A549 (cell line): ENCODE measurements at regions not wholly inside any gene's neighbourhood (a gene's known extent, or its start where the extent isn't known, plus 50 kb on each side); places are given as distances from the start of the nearest gene placed in this dataset.

Source experiments
- CBX8 ChIP-seq: fragments of 200-600 bp; sonication (generic); IDR thresholded peaks from 2 replicates; pipeline ENCODE4 v1.6.1; 2016
- CTCF ChIP-seq: fragments of >200 bp; sonication (Bioruptor Twin); formaldehyde crosslinking; IDR thresholded peaks from 3 replicates; pipeline ENCODE4 v1.5.1; 2016
- EP300 ChIP-seq, 2 experiments: fragments of >200 bp; sonication (Bioruptor Twin); formaldehyde crosslinking; IDR thresholded peaks; 2 replicates in 1 of 2; 3 replicates in 1 of 2; pipeline ENCODE4 v1.6.1; 2016 to 2017
- HDAC2 ChIP-seq: fragments of 200-600 bp; sonication (generic); IDR thresholded peaks from 2 replicates; pipeline ENCODE4 v1.6.1; 2016
- HOXB13 ChIP-seq: fragments of 250-450 bp; sonication (Bioruptor Pico); IDR thresholded peaks from 2 replicates; pipeline ENCODE4 v1.5.0; 2020; ENCODE audit warnings: low read depth, mild to moderate bottlenecking, moderate library complexity
- JUNB ChIP-seq: fragments of >200 bp; sonication (Bioruptor Twin); formaldehyde crosslinking; IDR thresholded peaks from 2 replicates; pipeline ENCODE4 v1.6.1; 2016
- MAX ChIP-seq: IDR thresholded peaks from 2 replicates; pipeline ENCODE4 v1.6.1; 2012
- MAZ ChIP-seq: fragments of 150-350 bp; IDR thresholded peaks from 2 replicates; pipeline ENCODE4 v1.6.1; 2014; ENCODE audit warnings: antibody characterized with exemption, low read depth, low read length, borderline replicate concordance
- PBX3 ChIP-seq: IDR thresholded peaks from 2 replicates; pipeline ENCODE4 v1.6.1; 2012
- POLR2A ChIP-seq: IDR thresholded peaks from 2 replicates; pipeline ENCODE4 v1.6.1; 2012; ENCODE audit warnings: mild to moderate bottlenecking, low read length
- RCOR1 ChIP-seq: fragments of 150-350 bp; IDR thresholded peaks from 2 replicates; pipeline ENCODE4 v1.6.1; 2014; ENCODE audit warnings: antibody characterized with exemption, low read length, low read depth
- RFX5 ChIP-seq: fragments of 450-650 bp; IDR thresholded peaks from 2 replicates; pipeline ENCODE4 v1.7.1; 2014; ENCODE audit warnings: antibody characterized with exemption, mild to moderate bottlenecking, moderate library complexity
- SREBF2 ChIP-seq: fragments of 450-650 bp; IDR thresholded peaks from 2 replicates; pipeline ENCODE4 v1.6.1; 2014; ENCODE audit warnings: mild to moderate bottlenecking, moderate library complexity
- USF2 ChIP-seq: fragments of 450-650 bp; IDR thresholded peaks from 2 replicates; pipeline ENCODE4 v1.6.1; 2014; ENCODE audit warnings: antibody characterized with exemption

- no peak for TF ChIP-seq CTCF
- no peak for TF ChIP-seq USF2
- no peak for TF ChIP-seq JUNB
- TF ChIP-seq POLR2A: no peak
- TF ChIP-seq EP300 (IDR thresholded peaks at IDR 0.05): no peak
- no peak for TF ChIP-seq RCOR1
- TF ChIP-seq CBX8: no peak
- TF ChIP-seq RFX5: no peak
- no peak for TF ChIP-seq MAX
- no peak for TF ChIP-seq HDAC2
- TF ChIP-seq MAZ: no peak
- TF ChIP-seq HOXB13: no peak
- TF ChIP-seq PBX3: no peak
- TF ChIP-seq SREBF2: no peak
Measured at GRCh38 chr22:46026899-46027210, 49.9 kb upstream of the WNT7B start.
